HS-5 (cell line): ENCODE measurements at regions not wholly inside any gene's neighbourhood (a gene's known extent, or its start where the extent isn't known, plus 50 kb on each side); places are given as distances from the start of the nearest gene placed in this dataset.
"Not testable (repeated sequence)": the region's sequence is repeated elsewhere in the genome, so short reads cannot be mapped to it uniquely, and the experiment has no call there.

Source experiments
- DNase-seq: peaks from one replicate; pipeline ENCODE4 v3.0.0-alpha.2; 2012; ENCODE audit warnings: low read depth

GRCh38 chr6:23518294-23518693 lies 607.7 kb upstream of the NRSN1 start:
- no peak for DNase-seq

GRCh38 chr6:23522792-23523547 lies 603.0 kb upstream of the NRSN1 start:
- DNase-seq, result no peak

- no peak for DNase-seq
Observed at GRCh38 chr6:23523771-23524170, 602.2 kb upstream of the NRSN1 start.

GRCh38 chr6:23524548-23524947 lies 601.5 kb upstream of the NRSN1 start:
- no peak for DNase-seq

- DNase-seq, result peak; percentile 14
Observed at GRCh38 chr6:23526526-23526925, 599.5 kb upstream of the NRSN1 start.

GRCh38 chr6:23529902-23530301 lies 596.1 kb upstream of the NRSN1 start:
- DNase-seq, result no peak

GRCh38 chr6:23531666-23532065 lies 594.3 kb upstream of the NRSN1 start:
- DNase-seq, result no peak

- DNase-seq, result peak; percentile 25
Observed at GRCh38 chr6:23532227-23532626, 593.8 kb upstream of the NRSN1 start.

GRCh38 chr6:23533311-23533710 lies 592.7 kb upstream of the NRSN1 start:
- DNase-seq, result no peak

- DNase-seq, result no peak
Observed at GRCh38 chr6:23533944-23534343, 592.1 kb upstream of the NRSN1 start.

- peak; percentile 36 for DNase-seq
Observed at GRCh38 chr6:23534351-23534750, 591.7 kb upstream of the NRSN1 start.

GRCh38 chr6:23535101-23535500 lies 590.9 kb upstream of the NRSN1 start:
- DNase-seq, result no peak

GRCh38 chr6:23537828-23538227 lies 588.2 kb upstream of the NRSN1 start:
- no peak for DNase-seq

GRCh38 chr6:23547851-23548250 lies 578.2 kb upstream of the NRSN1 start:
- no peak for DNase-seq

- DNase-seq, result not testable (repeated sequence)
Observed at GRCh38 chr6:23554953-23555352, 571.1 kb upstream of the NRSN1 start.

GRCh38 chr6:23559587-23560343 lies 566.2 kb upstream of the NRSN1 start:
- no peak for DNase-seq

- no peak for DNase-seq
Observed at GRCh38 chr6:23561732-23562131, 564.3 kb upstream of the NRSN1 start.

- DNase-seq, result no peak
Observed at GRCh38 chr6:23562554-23562953, 563.5 kb upstream of the NRSN1 start.

- no peak for DNase-seq
Observed at GRCh38 chr6:23563323-23563722, 562.7 kb upstream of the NRSN1 start.

GRCh38 chr6:23566418-23566817 lies 559.6 kb upstream of the NRSN1 start:
- DNase-seq, result no peak

GRCh38 chr6:23568292-23568691 lies 557.7 kb upstream of the NRSN1 start:
- no peak for DNase-seq

GRCh38 chr6:23584134-23584763 lies 541.8 kb upstream of the NRSN1 start:
- no peak for DNase-seq

- no peak for DNase-seq
Observed at GRCh38 chr6:23587582-23587981, 538.4 kb upstream of the NRSN1 start.
